Brain microvascular endothelial cell (primary cell): ENCODE measurements at regions not wholly inside any gene's neighbourhood (a gene's known extent, or its start where the extent isn't known, plus 50 kb on each side); places are given as distances from the start of the nearest gene placed in this dataset.
A peak's percentile ranks its signal among the peaks of the same experiment; 100 is the strongest.

ENCODE experiments used
- DNase-seq: peaks from one replicate; pipeline ENCODE4 v3.0.0-alpha.2; 2020
- H3K27ac ChIP-seq: fragments of 250-450 bp; sonication (Bioruptor Pico); 2 replicates; pipeline ENCODE4 v1.5.1; 2020; ENCODE audit warnings: mild to moderate bottlenecking, moderate library complexity
- H3K27me3 ChIP-seq: fragments of 250-450 bp; sonication (Bioruptor Pico); replicated peaks from 2 replicates; pipeline ENCODE4 v1.5.1; 2020; ENCODE audit warnings: mild to moderate bottlenecking
- H3K36me3 ChIP-seq: fragments of 250-450 bp; sonication (Bioruptor Pico); replicated peaks from 2 replicates; pipeline ENCODE4 v1.5.1; 2020; ENCODE audit warnings: mild to moderate bottlenecking
- H3K4me3 ChIP-seq: 2 replicates; pipeline ENCODE4 v1.5.1; 2011; ENCODE audit warnings: low read depth, mild to moderate bottlenecking, control low read depth, low read length, moderate library complexity
- in situ Hi-C: cut with HindIII; loops from 2 replicates; pipeline ENCODE4 v1.10.0; 2017; ENCODE audit warnings: low sequenced_read_pairs, low pct_ligation_motif_present
- TF ChIP-seq, protein P1 (sequence below): IDR thresholded peaks from 2 replicates; pipeline ENCODE4 v1.5.1; 2011; ENCODE audit warnings: low read depth, mild to moderate bottlenecking, moderate library complexity, low read length, control low read depth, inconsistent platforms; ENCODE audit errors: missing control alignments

DNA sequence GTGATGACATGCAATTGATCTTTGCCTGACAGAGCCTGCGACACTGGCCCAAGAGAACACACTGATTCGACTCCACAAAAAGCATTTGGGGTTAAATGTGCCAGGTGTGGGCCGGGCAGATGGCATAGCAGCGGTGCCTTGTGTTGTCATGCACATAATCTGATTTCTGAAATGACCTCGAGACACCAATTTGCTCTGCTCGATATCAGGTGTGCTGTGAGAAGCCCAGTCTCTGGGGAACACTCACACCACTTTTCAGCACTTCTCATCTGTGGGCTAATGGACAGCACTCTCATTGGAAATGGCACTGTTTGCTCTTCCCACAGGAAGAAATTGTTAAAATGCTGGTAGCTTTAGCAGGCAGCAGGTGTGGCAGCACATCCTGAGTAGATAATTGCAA, 738.3 kb upstream of the TENM3 start:
- Histone ChIP-seq H3K27me3 (no peaks in the 10 kb centered on the region), H3K4me3 (no peak overlapping the region), H3K36me3 (no peaks in the 10 kb centered on the region), H3K27ac (no peak overlapping the region)
- in situ Hi-C loops = no loop called here
- DNase-seq = no peak
- TF ChIP-seq, protein P1, sequence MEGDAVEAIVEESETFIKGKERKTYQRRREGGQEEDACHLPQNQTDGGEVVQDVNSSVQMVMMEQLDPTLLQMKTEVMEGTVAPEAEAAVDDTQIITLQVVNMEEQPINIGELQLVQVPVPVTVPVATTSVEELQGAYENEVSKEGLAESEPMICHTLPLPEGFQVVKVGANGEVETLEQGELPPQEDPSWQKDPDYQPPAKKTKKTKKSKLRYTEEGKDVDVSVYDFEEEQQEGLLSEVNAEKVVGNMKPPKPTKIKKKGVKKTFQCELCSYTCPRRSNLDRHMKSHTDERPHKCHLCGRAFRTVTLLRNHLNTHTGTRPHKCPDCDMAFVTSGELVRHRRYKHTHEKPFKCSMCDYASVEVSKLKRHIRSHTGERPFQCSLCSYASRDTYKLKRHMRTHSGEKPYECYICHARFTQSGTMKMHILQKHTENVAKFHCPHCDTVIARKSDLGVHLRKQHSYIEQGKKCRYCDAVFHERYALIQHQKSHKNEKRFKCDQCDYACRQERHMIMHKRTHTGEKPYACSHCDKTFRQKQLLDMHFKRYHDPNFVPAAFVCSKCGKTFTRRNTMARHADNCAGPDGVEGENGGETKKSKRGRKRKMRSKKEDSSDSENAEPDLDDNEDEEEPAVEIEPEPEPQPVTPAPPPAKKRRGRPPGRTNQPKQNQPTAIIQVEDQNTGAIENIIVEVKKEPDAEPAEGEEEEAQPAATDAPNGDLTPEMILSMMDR = no peak

GRCh38 chr4:181507180-181507835, 735.9 kb upstream of the TENM3 start:
- TF ChIP-seq, protein P1 = no peak
- Histone ChIP-seq H3K4me3 (no peak overlapping the region), H3K27me3 (no peaks in the 10 kb centered on the region), H3K27ac (no peak overlapping the region), H3K36me3 (no peaks in the 10 kb centered on the region)
- in situ Hi-C loops = no loop called here
- no peak for DNase-seq

DNA sequence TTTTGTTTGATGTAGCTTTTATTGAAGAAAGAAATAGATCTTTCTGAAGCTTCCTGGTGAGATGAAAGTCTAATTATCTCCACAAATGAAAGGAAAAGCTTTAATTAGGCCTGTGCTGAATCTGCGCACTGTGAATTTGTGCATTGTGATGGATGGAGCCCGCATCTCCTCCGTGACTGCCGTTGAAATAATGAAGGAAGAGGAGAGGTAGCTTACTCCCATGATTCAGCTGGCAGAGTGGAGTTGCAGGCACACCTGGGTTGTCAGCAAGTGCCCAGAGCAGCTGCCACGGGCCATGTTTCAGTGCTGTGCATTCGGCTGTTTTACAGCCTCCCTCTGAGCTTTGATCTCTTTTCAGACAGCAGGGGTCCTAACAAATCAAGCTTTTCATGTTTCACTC, 735.3 kb upstream of the TENM3 start:
- H3K4me3 ChIP-seq = no peak overlapping the region
- no peaks in the 10 kb centered on the region for H3K36me3 ChIP-seq
- TF ChIP-seq, protein P1 = no peak
- in situ Hi-C loops = no loop called here
- H3K27me3 ChIP-seq = no peaks in the 10 kb centered on the region
- no peak overlapping the region for H3K27ac ChIP-seq
- DNase-seq = no peak

DNA sequence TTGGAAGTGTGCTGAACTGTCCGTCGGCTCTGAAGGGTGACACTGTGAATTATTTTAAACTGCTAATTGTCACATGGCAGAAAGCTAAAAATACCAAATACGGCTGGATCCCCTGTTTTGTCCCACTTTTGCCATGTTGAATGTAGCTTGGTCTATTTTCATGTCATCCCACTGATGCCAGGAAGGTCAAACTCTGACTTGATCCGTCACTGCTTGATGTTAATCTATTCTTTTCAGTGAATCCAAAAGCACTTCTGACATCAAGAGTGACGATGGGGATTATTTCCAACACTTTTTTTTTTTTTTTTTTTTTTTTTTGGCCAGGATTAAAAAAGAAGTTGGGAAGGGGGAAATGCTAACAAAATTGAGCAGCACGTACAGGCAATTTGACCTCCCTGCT, 734.6 kb upstream of the TENM3 start:
- TF ChIP-seq, protein P1 = no peak
- Histone ChIP-seq H3K4me3 (no peak overlapping the region), H3K27ac (no peak overlapping the region), H3K36me3 (no peaks in the 10 kb centered on the region), H3K27me3 (no peaks in the 10 kb centered on the region)
- in situ Hi-C loops = no loop called here
- DNase-seq = no peak

GRCh38 chr4:181509073-181509472, 734.1 kb upstream of the TENM3 start:
- H3K36me3 ChIP-seq = no peaks in the 10 kb centered on the region
- in situ Hi-C loops = no loop called here
- H3K27ac ChIP-seq = no peak overlapping the region
- TF ChIP-seq, protein P1 = no peak
- H3K4me3 ChIP-seq = no peak overlapping the region
- no peaks in the 10 kb centered on the region for H3K27me3 ChIP-seq
- no peak for DNase-seq

GRCh38 chr4:181517491-181517890, 725.7 kb upstream of the TENM3 start:
- TF ChIP-seq, protein P1 = no peak
- H3K36me3 ChIP-seq = no peaks in the 10 kb centered on the region
- no peak overlapping the region for H3K27ac ChIP-seq
- H3K4me3 ChIP-seq = no peak overlapping the region
- in situ Hi-C loops = no loop called here
- peak; percentile 31 for DNase-seq
- no peaks in the 10 kb centered on the region for H3K27me3 ChIP-seq
